GM19238 (cell line): ENCODE measurements at regions not wholly inside any gene's neighbourhood (a gene's known extent, or its start where the extent isn't known, plus 50 kb on each side); places are given as distances from the start of the nearest gene placed in this dataset.
"Not testable (repeated sequence)": the region's sequence is repeated elsewhere in the genome, so short reads cannot be mapped to it uniquely, and the experiment has no call there.

Experiments
- DNase-seq: peaks from one replicate; pipeline ENCODE4 v3.0.0; 2011; ENCODE audit warnings: low spot score; ENCODE audit not compliant: insufficient read length

DNA sequence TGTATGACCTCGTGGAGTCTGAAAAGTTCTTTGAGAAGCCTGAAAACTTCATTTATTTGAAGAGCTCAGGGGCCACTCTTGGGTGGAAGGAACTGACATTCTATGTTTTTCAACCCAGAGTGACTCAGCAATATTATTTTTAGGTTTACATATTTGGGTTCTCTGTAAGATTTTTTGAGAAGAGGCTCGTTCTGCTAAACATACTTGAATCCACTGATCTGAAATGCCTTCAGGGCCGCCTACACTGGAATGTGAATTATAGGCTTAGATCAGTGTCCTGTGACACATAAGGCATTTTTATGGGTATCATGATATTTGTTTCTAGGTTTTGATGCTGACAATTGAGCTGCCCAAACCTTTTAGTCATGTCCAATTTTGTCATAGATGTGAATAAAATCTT lies 86.2 kb downstream of the PSAT1 start:
- DNase-seq, result no peak

DNA sequence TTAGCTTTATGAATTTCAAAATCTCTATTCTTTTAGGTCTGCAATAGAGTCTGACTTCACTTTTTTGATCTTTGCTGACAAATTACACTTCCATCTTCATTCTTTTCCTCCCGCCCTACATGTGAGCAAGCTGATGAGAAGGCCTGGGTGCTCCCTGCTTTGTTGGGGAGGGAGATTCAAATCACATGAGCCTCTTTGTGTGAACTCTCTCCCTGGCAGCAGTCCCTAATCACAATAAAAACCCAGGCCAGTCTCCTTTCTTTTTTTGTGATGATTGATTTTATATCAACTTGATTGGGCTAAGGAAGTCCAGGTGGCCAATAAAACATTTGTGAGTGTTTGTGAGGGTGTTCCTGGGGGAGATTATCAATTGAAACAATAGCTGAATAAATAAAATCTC lies 89.4 kb downstream of the PSAT1 start:
- no peak for DNase-seq

DNA sequence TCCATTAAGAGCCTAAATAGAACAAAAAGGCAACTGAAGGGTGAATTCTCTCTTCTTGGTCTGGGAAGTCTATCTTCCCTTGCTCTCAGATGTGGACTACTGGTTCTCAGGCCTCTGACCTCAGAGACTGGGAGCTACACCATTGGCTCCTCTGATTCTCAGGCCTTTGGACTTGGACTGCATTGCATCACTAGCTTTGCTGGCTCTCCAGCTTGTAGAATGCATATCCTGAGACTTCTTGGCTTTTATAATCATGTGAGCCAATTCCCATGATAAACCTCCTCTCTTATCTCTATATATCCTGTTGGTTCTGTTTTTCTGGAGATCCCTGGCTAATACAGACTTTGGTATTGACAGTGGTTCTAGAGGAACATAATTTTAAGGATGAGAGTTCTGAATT lies 89.8 kb downstream of the PSAT1 start:
- no peak for DNase-seq

DNA sequence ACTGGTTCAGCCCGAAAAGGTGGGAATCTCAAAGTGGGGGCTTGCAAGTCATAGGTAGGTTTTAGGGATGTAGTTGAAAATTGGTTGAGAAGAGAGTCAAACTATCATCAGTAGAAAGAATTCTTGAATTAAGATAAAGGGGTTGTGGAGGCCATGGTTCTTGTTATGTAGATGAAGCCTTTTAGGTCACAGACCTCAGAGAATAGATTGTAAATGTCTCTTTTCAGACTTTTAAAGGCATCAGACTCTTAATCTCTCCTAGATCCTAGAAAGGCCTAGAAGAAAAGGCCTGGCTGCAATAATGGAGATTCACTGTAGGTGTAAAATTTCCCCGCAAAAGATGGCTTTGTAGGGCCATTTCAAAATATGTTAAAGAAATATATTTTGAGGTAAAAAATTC lies 96.4 kb downstream of the PSAT1 start:
- DNase-seq, result no peak

DNA sequence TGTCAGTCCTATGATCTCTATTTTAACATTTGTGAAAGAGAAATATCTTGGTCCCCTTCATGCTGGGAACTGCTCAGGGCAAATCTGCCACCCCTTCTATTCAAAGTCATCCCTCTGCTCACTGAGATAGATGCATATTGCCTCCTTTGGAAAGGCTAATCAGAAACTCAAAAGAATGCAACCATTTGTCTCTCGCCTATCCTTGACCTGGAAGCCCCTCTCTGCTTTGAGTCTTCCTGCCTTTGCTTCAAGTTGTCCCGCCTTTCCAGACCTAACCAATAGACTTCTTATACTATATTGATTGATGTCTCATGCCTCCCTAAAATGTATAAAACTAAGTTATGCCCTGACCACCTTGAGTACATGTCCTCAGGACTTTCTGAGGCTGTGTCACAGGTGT lies 97.0 kb downstream of the PSAT1 start:
- DNase-seq, result no peak

DNA sequence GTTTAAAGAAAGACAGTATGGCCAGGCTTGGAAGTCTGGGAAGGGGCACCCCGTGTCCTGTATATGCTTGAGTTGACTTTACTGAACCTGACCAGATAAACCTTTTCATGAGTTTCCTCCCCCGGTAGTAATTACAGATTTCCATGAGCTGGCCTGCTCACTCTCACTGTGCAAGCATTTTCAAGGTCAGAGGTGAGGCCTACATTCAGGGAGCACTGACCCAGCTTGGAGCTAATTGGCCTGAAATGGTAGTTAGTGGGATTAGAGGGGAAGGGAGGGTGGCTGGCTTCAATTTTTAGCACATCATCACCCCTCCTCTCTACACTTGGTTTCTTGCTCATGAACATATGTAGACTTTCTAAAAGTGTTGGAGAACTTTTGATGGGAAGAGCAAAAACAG lies 99.2 kb downstream of the PSAT1 start:
- DNase-seq, result no peak

DNA sequence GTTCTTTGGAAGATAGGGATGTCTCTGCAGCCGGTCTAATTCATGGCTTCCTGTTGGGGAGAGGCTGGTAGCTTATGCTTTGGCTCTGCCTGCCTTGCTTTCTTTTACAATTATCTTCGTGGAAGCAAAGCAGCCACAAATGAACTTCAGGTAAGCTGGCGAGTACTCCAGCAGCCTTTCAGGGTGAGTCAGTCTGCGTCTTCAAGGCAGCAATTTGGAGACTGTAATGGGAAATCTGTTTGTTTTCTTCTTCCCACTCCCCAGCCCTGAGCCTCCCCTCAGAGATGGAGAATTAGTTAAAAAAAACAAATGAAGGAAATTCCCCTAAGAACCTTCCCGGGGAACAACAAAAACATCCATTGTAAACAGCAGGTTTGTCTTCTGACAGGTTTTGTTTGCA lies 100.1 kb downstream of the PSAT1 start:
- no peak for DNase-seq

DNA sequence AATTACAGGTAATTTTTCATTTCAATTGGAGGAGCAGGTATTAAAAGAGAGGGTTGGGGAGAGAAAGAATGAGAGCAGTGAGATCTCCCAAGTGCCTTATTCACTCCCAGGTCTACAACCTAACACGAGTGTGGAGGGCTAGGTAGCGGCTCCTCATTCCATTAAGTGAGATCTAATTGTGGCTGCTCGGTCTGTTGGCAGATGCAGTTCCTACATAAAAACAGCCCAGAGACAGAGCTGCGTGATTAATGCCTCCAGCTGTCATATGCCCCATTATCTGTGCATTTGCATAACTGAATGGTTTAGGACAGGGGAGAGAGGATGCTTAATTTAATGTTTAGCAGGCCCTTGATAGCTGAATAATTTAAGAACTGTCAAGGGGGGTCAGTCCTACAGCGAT lies 100.5 kb downstream of the PSAT1 start:
- no peak for DNase-seq

DNA sequence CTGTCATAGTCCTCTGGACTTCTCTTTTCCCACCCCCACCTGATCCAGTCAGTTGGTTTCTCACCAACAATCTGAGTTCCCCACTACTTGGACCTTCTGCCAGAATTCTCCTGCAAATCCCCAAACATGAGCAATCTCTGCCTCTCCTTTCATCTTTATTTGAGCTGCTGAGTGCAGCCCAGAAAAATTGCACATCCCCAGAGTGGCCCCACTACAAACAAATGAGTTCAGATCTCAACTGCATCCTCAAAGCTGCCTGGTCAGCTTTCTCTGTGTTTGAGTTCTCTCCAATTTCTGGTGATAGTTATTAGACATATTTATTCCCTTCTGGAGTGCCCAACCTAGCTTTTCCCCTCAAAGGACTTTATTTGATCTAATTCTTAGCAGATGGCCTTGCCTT lies 102.2 kb downstream of the PSAT1 start:
- no peak for DNase-seq

DNA sequence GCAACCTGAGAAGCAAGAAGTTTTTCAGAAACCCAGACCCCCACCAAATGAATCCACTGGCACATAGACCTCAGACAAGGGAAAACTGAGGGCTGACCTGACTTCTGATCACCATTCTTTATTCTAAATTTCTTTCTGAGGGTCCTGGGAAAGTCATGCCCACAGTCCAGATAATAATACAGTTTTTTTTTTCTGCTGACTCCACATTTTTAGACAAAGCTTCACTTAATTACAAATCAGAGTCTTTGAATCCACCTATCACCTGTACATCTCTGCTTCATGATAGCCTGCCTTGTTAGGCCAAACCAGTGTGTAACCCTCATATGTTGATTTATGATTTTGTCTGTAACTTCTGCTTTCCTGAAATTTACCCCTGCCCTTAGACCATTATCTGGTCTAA lies 103.6 kb downstream of the PSAT1 start:
- no peak for DNase-seq

DNA sequence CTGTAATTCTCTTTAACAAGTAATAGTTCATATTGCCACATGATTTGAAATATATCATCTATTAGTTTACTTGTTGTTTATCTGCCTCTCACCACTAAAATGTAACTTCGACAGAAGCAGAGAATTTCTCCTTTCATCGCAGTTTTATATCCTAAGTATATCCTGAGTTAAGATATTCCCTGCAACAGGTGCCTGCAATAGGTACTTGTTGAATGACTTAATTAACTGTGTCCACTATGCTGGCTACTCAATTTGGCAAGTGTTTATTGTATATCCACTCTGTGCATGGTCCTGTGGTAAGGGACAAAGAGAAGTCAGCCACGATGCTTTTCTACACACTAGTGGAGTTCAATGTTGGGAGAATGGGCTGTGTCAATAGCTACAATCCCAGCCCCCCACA lies 108.5 kb downstream of the PSAT1 start:
- DNase-seq, result no peak

DNA sequence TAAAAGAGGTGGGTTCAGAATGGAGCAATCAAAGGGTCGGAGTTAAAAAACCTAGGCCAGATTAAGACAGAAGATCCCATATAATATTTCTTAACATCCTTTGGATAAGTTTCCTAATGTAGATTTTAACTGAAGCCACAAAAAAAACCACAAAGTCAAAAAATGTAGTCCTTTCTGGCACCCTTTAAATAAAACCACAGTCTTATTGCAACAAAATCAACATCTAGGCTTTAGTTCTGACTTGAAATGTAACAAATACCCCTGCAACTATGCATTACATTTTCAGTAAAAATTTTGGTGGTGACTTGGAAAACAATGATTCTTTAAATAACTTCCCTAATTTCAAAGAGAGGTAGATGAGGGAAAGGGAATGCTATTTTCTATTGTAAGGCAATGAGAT lies 109.2 kb downstream of the PSAT1 start:
- DNase-seq, result no peak

DNA sequence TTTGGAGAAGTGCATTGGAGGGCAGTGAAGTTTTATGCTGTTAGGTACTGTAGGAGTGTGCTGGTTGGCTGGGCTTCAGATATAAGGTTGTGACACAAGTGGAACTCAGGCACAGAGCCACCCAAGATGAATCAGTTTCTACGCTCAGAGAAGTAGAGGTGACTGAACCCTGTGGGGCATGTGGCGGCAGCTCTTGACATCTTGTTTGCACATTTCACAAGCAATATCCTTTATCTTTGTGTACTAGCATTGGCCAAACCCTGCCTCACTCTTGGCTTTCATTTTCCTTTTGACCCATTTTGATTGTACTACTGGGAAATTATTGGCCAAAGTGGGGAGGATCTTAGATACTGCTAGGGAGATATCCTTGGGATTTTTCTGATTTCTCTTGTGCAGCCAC lies 110.0 kb downstream of the PSAT1 start:
- no peak for DNase-seq

DNA sequence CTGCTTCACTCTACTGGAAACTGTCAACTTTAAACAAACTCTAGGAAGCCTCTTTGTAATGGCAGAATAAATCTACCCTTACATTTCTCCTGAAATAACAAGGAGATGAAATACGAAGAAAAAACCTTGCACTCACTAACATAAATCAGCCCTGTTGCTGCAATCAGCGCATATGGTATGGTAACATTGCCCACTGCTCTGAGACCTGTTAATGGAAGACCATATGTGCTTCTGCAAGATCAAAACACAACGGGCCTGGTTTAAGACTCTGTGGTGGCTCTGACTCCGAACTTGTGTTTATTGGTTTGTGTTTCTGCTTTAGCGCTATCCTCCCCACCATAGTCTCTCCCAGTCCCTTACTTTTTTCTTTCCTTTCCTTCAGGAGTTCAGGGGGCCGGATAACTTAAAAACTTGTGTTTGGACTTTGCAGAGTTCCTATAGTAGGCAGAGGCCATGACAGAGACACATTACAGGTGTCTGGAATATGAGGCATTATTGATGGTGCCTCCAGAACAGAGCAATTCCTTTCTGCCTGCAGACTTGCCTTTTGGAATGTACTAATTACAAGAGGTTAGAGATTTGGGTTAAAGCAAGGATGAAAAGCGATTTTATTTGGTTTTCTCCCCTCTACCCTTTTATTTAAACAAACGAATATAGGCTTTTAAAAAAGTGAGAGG lies 110.8 kb downstream of the PSAT1 start:
- no peak for DNase-seq

DNA sequence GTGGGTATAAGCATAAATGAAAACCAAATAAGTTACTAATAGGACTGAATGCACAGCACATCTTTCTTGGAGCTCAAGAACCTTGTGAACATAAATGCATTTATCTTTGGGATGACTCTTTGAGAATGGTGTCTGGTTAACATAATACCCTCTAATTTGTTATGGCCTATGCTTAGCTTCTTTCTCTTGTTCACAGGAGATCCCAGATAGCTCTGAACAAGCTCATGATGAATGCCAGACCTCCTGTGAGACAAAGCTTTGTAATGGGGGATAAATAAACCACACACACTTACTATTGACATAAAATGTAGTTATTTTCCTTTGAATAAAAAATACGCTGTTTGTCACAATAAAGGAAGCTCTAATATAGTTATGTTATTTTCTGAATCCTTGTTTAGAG lies 111.5 kb downstream of the PSAT1 start:
- no peak for DNase-seq

DNA sequence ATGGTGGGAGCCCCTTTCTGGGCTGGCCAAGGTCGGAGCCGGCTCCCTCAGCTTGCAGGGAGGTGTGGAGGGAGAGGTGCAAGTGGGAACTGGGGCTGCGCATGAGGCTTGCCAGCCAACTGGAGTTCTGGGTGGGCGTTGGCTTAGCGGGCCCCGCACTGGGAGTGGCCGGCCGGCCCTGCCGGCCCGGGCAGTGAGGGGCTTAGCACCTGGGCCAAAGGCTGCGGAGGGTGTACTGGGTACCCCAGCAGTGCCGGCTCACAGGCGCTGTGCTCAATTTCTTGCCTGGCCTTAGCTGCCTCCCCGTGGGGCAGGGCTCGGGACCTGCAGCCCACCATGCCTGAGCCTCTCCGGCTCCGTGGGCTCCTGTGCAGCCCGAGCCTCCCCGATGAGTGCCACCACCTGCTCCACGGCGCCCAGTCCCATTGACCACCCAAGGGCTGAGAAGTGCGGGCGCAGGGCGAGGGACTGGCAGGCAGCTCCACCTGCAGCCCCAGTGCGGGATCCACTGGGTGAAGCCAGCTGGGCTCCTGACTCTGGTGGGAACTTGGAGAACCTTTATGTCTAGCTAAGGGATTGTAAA lies 113.1 kb downstream of the PSAT1 start:
- not testable (repeated sequence) for DNase-seq

DNA sequence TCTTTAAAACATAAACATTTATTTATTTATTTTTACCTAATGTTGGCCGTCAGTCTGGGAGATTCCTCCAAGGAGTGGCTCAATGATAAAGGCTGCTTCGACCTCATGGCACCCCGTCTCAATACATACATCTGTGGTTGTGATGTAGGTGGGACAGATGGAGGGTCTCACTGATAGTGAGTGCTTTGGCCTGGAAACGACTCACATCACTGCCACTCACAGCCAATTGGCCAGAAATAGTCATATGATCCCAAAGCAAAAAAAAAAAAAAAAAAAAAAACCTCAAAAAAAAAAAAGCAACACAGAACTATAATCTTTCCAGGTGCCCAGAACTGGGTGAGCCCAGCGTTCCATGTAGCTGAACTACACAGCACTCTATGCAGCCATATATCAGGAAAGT lies 125.4 kb downstream of the PSAT1 start:
- DNase-seq, result no peak

DNA sequence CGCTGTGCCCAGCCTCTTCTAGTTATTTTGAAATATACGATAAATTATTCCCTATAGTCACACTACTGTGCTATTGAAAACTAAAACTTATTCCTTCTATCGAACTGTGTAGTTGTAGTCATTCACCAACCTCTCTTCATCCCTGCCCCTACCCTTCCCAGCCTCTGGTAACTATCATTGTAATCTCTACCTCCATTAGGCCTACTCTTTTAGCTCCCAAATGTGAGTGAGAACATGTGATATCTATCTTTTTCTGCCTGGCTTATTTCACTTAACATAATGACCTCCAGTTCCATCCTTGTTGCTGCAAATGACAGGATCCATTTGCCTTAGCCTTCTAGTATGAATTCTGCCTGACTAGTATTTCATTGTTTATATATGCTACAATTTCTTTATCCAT lies 127.4 kb downstream of the PSAT1 start:
- DNase-seq, result no peak

DNA sequence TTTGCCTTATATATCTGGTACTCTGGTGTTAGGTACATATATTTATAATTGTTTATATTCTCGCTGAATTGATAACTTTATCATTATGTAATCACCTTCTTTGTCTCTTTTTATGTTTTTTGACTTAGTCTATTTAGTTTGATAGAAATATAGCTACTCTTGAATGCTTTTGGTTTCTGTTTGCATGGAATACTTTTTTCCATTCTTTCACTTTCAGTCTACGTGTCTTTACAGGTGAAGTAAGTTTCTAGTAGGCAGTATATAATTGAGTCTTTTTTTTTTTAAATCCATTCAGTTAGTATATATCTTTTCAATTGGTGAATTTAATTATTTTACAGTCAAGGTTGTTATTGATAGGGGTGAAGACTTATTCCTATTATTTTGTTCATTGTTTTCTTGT lies 131.7 kb downstream of the PSAT1 start:
- DNase-seq, result no peak

DNA sequence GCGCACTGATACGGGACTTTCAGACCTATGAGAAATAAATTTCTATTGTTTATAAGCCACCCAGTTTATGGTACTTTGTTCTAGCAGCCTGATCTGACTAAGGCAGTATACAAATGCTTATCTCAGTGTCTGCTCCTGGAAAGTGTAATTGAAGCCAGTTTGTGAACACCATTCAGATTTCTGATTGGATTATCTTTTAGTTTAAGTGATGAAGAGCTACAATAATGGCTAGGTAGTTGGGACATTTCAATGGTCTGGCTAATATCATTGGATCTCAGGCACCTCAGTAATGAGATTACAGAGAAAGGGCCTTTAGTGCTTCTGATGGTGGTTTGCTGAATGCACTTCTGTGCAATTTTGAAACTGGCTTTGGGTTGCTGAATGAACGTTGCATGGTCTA lies 133.5 kb downstream of the PSAT1 start:
- DNase-seq, result no peak

DNA sequence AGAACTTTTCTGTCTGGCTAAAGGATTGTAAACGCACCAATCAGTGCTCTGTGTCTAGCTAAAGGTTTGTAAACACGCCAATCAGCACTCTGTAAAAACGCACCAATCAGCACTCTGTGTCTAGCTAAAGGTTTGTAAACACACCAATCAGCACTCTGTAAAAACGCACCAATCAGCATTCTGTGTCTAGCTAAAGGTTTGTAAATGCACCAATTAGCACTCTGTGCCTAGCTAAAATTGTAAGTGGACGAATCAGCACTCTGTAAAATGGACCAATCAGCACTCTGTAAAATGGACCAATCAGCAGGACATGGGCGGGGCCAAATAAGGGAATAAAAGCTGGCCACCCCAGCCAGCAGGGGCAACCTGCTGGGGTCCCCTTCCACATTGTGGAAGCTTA lies 134.1 kb downstream of the PSAT1 start:
- not testable (repeated sequence) for DNase-seq

DNA sequence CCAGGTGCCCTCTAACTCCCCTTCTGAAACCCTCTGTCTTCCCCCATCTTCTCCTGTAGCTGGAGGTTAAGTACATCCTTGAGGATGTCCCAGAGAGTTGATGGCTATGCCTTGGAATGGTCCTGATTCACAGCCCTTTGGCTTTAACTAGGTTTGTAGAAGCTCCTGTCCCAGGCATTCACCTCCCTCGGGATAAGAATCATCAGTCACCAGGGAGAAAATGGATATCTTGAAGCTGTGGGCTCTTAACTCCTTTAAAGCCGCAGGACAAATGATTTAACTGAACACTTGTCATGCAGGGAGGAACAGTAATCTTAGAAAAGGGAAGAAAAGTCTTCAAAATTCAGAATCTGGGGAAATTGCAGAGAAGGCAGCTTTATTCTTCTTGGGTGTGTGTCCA lies 139.9 kb downstream of the PSAT1 start:
- DNase-seq, result no peak

DNA sequence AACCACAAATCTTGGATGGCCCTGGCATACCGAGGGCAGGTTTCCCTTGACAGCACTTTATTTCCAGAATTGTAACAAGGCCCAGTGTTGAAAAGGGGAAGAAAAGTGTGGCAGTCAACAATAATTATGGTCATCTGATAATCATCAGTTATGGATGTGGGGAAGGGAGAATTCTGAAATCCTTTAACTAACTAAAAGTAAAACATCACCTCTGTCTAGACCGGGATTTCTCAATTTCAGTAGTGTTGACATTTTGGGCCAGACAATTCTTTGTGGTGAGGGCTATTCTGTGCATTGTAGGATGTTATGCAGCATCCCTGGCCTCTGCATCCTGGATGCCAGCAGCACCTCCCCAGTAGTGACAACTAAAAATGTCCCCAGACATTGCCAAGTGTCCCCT lies 140.4 kb downstream of the PSAT1 start:
- no peak for DNase-seq

DNA sequence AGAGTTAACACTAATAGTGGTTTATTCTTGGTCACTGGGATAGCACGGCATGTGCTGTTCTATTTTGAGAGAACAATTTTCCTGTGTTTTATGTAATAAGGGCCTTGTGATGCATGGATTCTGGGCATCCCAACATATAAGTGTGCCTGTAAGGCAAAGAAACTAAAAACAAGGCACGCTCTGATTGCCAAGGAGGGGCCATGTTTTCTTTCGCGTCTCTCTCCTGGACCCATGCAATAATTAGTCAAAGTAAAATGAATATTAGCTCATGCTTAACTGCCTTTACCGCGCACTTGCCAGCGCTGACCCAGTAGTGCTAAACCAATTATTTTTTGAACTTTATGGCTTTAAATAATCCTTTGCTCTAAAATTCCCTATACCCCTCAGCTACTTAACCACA lies 140.9 kb downstream of the PSAT1 start:
- no peak for DNase-seq
